Keratinocyte (primary cell): ENCODE measurements at regions not wholly inside any gene's neighbourhood (a gene's known extent, or its start where the extent isn't known, plus 50 kb on each side); places are given as distances from the start of the nearest gene placed in this dataset.

Experiments
- CTCF ChIP-seq, 3 experiments: IDR thresholded peaks in 1 of 3; conservative IDR thresholded peaks in 1 of 3; optimal IDR thresholded peaks in 1 of 3; 2 replicates in 2 of 3; 3 replicates in 1 of 3; pipeline versions ENCODE3 to v1.5.1; 2011; ENCODE audit warnings: low read length in 3 of 3, mild to moderate bottlenecking in 3 of 3, moderate library complexity in 2 of 3, control low read depth in 1 of 3, inconsistent platforms in 1 of 3; ENCODE audit not compliant: insufficient read depth in 2 of 3; ENCODE audit errors: extremely low read depth in 1 of 3
- EZH2 ChIP-seq: IDR thresholded peaks from one replicate; pipeline ENCODE4 v1.6.1; 2012; ENCODE audit warnings: inconsistent platforms, mild to moderate bottlenecking, low read length, moderate library complexity

GRCh38 chr2:122391726-122392125 lies 636.3 kb downstream of the TSN start:
- TF ChIP-seq EZH2 (no peak), CTCF (optimal IDR thresholded peaks at IDR 0.05 in 1 of 3, IDR thresholded peaks at IDR 0.05 in 1 of 3, conservative IDR thresholded peaks at IDR 0.05 in 1 of 3; ENCODE audit: extremely low read depth in 1 of 3, insufficient read depth in 2 of 3, low read length in 3 of 3) (no peak)
